Mesothelial cell of epicardium (in vitro differentiated cells): ENCODE measurements at regions not wholly inside any gene's neighbourhood (a gene's known extent, or its start where the extent isn't known, plus 50 kb on each side); places are given as distances from the start of the nearest gene placed in this dataset.

ENCODE experiments used
- DNase-seq, 2 experiments: peaks; one replicate each; pipeline ENCODE4 v3.0.0; 2021; ENCODE audit warnings: low spot score in 2 of 2; ENCODE audit not compliant: unreplicated experiment in 2 of 2
- H3K27ac Mint-ChIP-seq: 2 replicates; pipeline ENCODE4 v1.8.0; 2021; ENCODE audit warnings: mixed read lengths
- H3K27me3 Mint-ChIP-seq: 2 replicates; pipeline ENCODE4 v1.8.0; 2021; ENCODE audit warnings: low read depth, mixed read lengths
- H3K36me3 Mint-ChIP-seq: 2 replicates; pipeline ENCODE4 v1.8.0; 2021; ENCODE audit warnings: mixed read lengths
- H3K4me1 Mint-ChIP-seq: 2 replicates; pipeline ENCODE4 v1.8.0; 2021; ENCODE audit warnings: mixed read lengths
- H3K4me3 Mint-ChIP-seq: 2 replicates; pipeline ENCODE4 v1.8.0; 2021; ENCODE audit warnings: mild to moderate bottlenecking, moderate library complexity, mixed read lengths
- H3K9me3 Mint-ChIP-seq: 2 replicates; pipeline ENCODE4 v1.8.0; 2021; ENCODE audit warnings: mixed read lengths
- CTCF ChIP-seq: fragments of 200-600 bp; sonication (generic); IDR thresholded peaks from one replicate; pipeline ENCODE4 v1.5.0; 2021; ENCODE audit warnings: antibody characterized with exemption; ENCODE audit not compliant: unreplicated experiment

- Mint-ChIP-seq H3K9me3 (no peaks in the 10 kb centered on the region), H3K27ac (no peak overlapping the region), H3K4me1 (peaks cover 20% of the 10 kb centered on the region), H3K36me3 (no peaks in the 10 kb centered on the region), H3K4me3 (no peak overlapping the region), H3K27me3 (no peaks in the 10 kb centered on the region)
- TF ChIP-seq CTCF = no peak
- DNase-seq = no peak
Measured at GRCh38 chr15:39228889-39229288, 352.0 kb upstream of the THBS1 start.

GRCh38 chr15:39230205-39230907 lies 350.5 kb upstream of the THBS1 start:
- Mint-ChIP-seq H3K4me1 (peaks cover 20% of the 10 kb centered on the region), H3K36me3 (no peaks in the 10 kb centered on the region), H3K9me3 (no peaks in the 10 kb centered on the region), H3K4me3 (no peak overlapping the region), H3K27ac (peak overlapping the region; percentile 0), H3K27me3 (no peaks in the 10 kb centered on the region)
- no peak for DNase-seq
- no peak for TF ChIP-seq CTCF

- DNase-seq = no peak
- Mint-ChIP-seq H3K27me3 (no peaks in the 10 kb centered on the region), H3K27ac (no peak overlapping the region), H3K4me3 (no peak overlapping the region), H3K9me3 (no peaks in the 10 kb centered on the region), H3K4me1 (peaks cover 20% of the 10 kb centered on the region), H3K36me3 (no peaks in the 10 kb centered on the region)
- TF ChIP-seq CTCF = no peak
Measured at GRCh38 chr15:39230908-39231285, 350.0 kb upstream of the THBS1 start.

GRCh38 chr15:39232512-39232911 lies 348.4 kb upstream of the THBS1 start:
- Mint-ChIP-seq H3K4me1 (peaks cover 20% of the 10 kb centered on the region), H3K27me3 (no peaks in the 10 kb centered on the region), H3K36me3 (no peaks in the 10 kb centered on the region), H3K4me3 (no peak overlapping the region), H3K27ac (peak overlapping the region; percentile 68), H3K9me3 (no peaks in the 10 kb centered on the region)
- DNase-seq = no peak
- TF ChIP-seq CTCF = no peak

- peaks cover 20% of the 10 kb centered on the region for H3K4me1 Mint-ChIP-seq
- no peaks in the 10 kb centered on the region for H3K36me3 Mint-ChIP-seq
- no peaks in the 10 kb centered on the region for H3K27me3 Mint-ChIP-seq
- no peak for TF ChIP-seq CTCF
- no peak overlapping the region for H3K4me3 Mint-ChIP-seq
- no peak overlapping the region for H3K27ac Mint-ChIP-seq
- peaks cover under 1% of the 10 kb centered on the region for H3K9me3 Mint-ChIP-seq
- no peak for DNase-seq
Measured at GRCh38 chr15:39235084-39235795, 345.6 kb upstream of the THBS1 start.
